Stimulated activated naive B cell treated with anti-CD40 and anti-IgM and Interleukin-4, amounts not matched to agents 10 μg/mL and 1 μg/mL and 100 μg/mL, for 72 hours (primary cell): ENCODE measurements at regions not wholly inside any gene's neighbourhood (a gene's known extent, or its start where the extent isn't known, plus 50 kb on each side); places are given as distances from the start of the nearest gene placed in this dataset.
A peak's percentile ranks its signal among the peaks of the same experiment; 100 is the strongest.

Experiments used
- ATAC-seq, 2 donors: fragments of 150-1000 bp; cut with Tn5 transposase; replicated peaks; 2 replicates each; pipeline ENCODE4 v1.10.0; 2021; ENCODE audit warnings: moderate library complexity in 1 of 2
- DNase-seq: peaks from one replicate; pipeline ENCODE4 v3.0.0; 2021
- H3K27ac Mint-ChIP-seq: one replicate; pipeline ENCODE4 v1.8.0; 2022; ENCODE audit warnings: mild to moderate bottlenecking, mixed read lengths
- H3K27me3 Mint-ChIP-seq, 2 donors: one replicate each; pipeline ENCODE4 v1.8.0; 2022; ENCODE audit warnings: mixed read lengths in 2 of 2
- H3K36me3 Mint-ChIP-seq, 2 donors: one replicate each; pipeline ENCODE4 v1.8.0; 2022; ENCODE audit warnings: mixed read lengths in 2 of 2, mild to moderate bottlenecking in 1 of 2
- H3K4me1 Mint-ChIP-seq, 2 donors: one replicate each; pipeline ENCODE4 v1.8.0; 2022; ENCODE audit warnings: mixed read lengths in 2 of 2, mild to moderate bottlenecking in 1 of 2
- H3K4me3 Mint-ChIP-seq, 2 donors: one replicate each; pipeline ENCODE4 v1.8.0; 2022; ENCODE audit warnings: mild to moderate bottlenecking in 2 of 2, mixed read lengths in 2 of 2, moderate library complexity in 1 of 2
- H3K9me3 Mint-ChIP-seq, 2 donors: one replicate each; pipeline ENCODE4 v1.8.0; 2022; ENCODE audit warnings: mixed read lengths in 2 of 2, mild to moderate bottlenecking in 1 of 2

GRCh38 chr12:102570256-102570655 lies 89.9 kb upstream of the IGF1 start:
- H3K27ac Mint-ChIP-seq: no peak overlapping the region
- H3K4me3 Mint-ChIP-seq: no peak overlapping the region
- no peaks in the 10 kb centered on the region for H3K36me3 Mint-ChIP-seq
- no peaks in the 10 kb centered on the region for H3K4me1 Mint-ChIP-seq
- H3K27me3 Mint-ChIP-seq: peaks cover 0 to 5% of the 10 kb centered on the region in 2 donors
- ATAC-seq (no peak), DNase-seq (no peak)
- H3K9me3 Mint-ChIP-seq: peaks cover 5 to 6% of the 10 kb centered on the region in 2 donors

DNA sequence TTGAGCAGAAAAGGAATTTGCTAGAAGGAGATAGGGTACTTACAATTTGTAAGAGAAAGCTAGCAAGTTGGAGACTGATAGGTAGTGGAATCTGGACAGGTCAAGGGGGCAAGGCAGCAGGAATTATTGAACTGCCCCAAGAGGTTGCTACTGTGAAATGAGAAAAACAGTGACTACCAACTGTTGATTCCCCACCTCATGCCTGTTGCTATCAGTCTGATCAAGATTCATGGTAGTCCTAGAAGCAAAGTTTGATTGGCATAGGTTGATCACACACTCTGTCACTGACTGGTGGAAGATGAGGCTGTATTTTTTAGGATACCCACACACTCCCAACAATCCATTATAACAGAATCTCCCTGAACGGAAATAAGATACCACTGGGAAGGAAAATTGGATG lies 89.4 kb upstream of the IGF1 start:
- DNase-seq: no peak
- ATAC-seq: no peak
- no peaks in the 10 kb centered on the region for H3K4me1 Mint-ChIP-seq
- no peak overlapping the region for H3K4me3 Mint-ChIP-seq
- H3K36me3 Mint-ChIP-seq: no peaks in the 10 kb centered on the region
- no peak overlapping the region for H3K27ac Mint-ChIP-seq
- peaks cover 0 to 5% of the 10 kb centered on the region in 2 donors for H3K27me3 Mint-ChIP-seq
- peaks cover 6 to 10% of the 10 kb centered on the region in 2 donors for H3K9me3 Mint-ChIP-seq

DNA sequence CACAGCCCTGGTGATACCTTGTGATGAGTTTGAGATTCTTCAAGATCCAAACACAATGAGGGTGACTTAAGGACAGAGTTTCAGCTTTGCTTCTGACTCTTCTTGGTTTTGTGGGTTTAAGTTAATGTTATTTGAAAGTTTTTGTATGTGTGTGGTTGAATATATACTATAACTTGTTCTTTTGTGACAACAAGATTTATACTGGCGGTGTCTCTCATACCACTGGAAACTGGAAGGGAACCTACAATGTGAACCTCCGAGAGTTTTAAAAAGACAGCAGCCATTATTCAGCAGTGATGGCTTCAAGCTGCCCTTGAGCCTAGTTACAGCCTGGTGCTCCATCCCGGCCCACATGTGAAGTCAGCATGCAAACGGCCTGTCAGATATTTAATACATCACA lies 87.9 kb upstream of the IGF1 start:
- DNase-seq (no peak), ATAC-seq (no peak)
- H3K4me1 Mint-ChIP-seq: no peaks in the 10 kb centered on the region
- H3K9me3 Mint-ChIP-seq: peaks cover 6 to 10% of the 10 kb centered on the region in 2 donors
- peaks cover 0 to 3% of the 10 kb centered on the region in 2 donors for H3K27me3 Mint-ChIP-seq
- H3K27ac Mint-ChIP-seq: no peak overlapping the region
- no peak overlapping the region for H3K4me3 Mint-ChIP-seq
- no peaks in the 10 kb centered on the region for H3K36me3 Mint-ChIP-seq

DNA sequence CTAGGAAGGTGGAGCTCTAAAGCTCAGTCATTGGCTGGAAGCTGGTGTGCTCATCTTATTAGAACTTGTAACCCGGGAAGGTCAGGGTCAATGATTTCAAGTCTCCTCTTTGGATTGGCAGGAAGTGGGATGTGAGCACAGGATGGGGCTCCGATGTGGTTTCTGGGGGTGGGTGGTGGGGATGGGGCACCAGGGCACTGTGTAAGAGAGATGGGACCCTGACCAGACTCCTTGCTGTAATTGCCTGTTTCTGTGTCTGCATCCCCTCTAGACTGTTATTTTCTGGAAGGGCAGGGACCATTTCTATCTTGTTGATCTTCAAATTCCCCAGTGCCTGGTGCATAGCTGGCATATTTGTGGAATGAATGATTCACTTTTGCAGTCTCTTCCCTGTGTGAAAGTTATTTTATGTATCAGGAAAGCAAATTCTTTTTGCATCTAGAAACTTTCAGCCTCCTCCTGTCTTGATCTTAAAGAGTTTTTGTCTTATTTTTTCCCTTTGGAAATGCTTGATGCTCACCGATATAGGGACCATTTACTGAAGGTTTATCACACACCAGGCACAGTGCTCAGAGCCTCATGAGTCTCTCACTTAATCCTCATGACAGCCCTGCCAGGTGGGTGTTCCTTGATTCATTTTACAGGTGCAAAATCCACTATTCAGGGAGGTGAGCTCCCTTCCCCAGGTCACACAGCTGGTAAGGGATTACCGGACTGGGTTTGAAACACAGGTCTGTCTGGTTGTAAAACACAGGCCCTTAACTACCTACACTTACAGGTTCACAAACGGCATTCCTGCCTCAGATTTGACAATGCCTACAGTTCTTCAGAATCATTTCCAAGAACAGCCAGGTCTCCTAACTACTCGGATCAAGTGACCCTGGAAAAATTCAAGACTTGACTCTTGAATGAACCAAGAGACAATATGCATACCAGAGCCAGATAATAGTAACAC lies 86.9 kb upstream of the IGF1 start:
- Mint-ChIP-seq H3K27ac (no peak overlapping the region), H3K9me3 (peaks cover 6 to 10% of the 10 kb centered on the region in 2 donors), H3K4me1 (no peaks in the 10 kb centered on the region), H3K36me3 (no peaks in the 10 kb centered on the region), H3K27me3 (peaks cover 0 to 3% of the 10 kb centered on the region in 2 donors), H3K4me3 (no peak overlapping the region)
- DNase-seq: no peak
- no peak for ATAC-seq

- no peak overlapping the region for H3K27ac Mint-ChIP-seq
- H3K4me1 Mint-ChIP-seq: no peaks in the 10 kb centered on the region
- H3K27me3 Mint-ChIP-seq: peaks cover 0 to 3% of the 10 kb centered on the region in 2 donors
- ATAC-seq (no peak), DNase-seq (no peak)
- H3K9me3 Mint-ChIP-seq: peaks cover 6 to 10% of the 10 kb centered on the region in 2 donors
- no peak overlapping the region for H3K4me3 Mint-ChIP-seq
- H3K36me3 Mint-ChIP-seq: no peaks in the 10 kb centered on the region
Measured at GRCh38 chr12:102565555-102565954, 85.2 kb upstream of the IGF1 start.

DNA sequence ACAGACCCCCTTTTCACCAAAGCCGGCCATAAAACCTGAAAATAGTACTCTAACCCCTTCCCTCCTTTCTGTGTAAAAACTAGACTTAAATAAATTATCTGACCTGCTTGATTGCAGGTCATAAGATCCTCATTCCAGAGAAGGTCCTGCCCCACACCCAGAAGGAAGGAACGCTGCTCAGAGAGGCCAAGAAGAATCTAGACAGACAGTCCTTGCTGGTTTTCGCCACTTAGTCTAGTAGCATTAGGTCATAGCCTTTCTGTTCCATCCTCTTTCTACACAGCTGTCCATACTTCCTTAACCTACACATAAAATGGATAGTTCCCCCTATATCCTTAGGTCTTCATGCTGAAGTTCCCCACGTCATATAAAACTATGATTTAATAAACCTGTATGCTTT lies 83.7 kb upstream of the IGF1 start:
- Mint-ChIP-seq H3K27ac (no peak overlapping the region), H3K27me3 (peaks cover 0 to 9% of the 10 kb centered on the region in 2 donors), H3K4me1 (no peaks in the 10 kb centered on the region), H3K36me3 (no peaks in the 10 kb centered on the region), H3K9me3 (peaks cover 6 to 10% of the 10 kb centered on the region in 2 donors), H3K4me3 (no peak overlapping the region)
- no peak for ATAC-seq
- DNase-seq: no peak

- H3K4me1 Mint-ChIP-seq: no peaks in the 10 kb centered on the region
- H3K4me3 Mint-ChIP-seq: no peak overlapping the region
- H3K36me3 Mint-ChIP-seq: no peaks in the 10 kb centered on the region
- DNase-seq: no peak
- peaks cover 6 to 10% of the 10 kb centered on the region in 2 donors for H3K9me3 Mint-ChIP-seq
- H3K27me3 Mint-ChIP-seq: peaks cover 0 to 9% of the 10 kb centered on the region in 2 donors
- ATAC-seq: no peak
- no peak overlapping the region for H3K27ac Mint-ChIP-seq
Measured at GRCh38 chr12:102562836-102563425, 82.6 kb upstream of the IGF1 start.

GRCh38 chr12:102551186-102551585 lies 70.8 kb upstream of the IGF1 start:
- H3K9me3 Mint-ChIP-seq: no peaks in the 10 kb centered on the region
- no peaks in the 10 kb centered on the region for H3K36me3 Mint-ChIP-seq
- DNase-seq (no peak), ATAC-seq (no peak)
- peaks cover 5 to 14% of the 10 kb centered on the region in 2 donors for H3K27me3 Mint-ChIP-seq
- H3K4me3 Mint-ChIP-seq: no peak overlapping the region
- peaks cover 0 to 2% of the 10 kb centered on the region in 2 donors for H3K4me1 Mint-ChIP-seq
- no peak overlapping the region for H3K27ac Mint-ChIP-seq

GRCh38 chr12:102549691-102550090 lies 69.3 kb upstream of the IGF1 start:
- no peak overlapping the region for H3K27ac Mint-ChIP-seq
- H3K36me3 Mint-ChIP-seq: no peaks in the 10 kb centered on the region
- no peak overlapping the region for H3K4me3 Mint-ChIP-seq
- H3K9me3 Mint-ChIP-seq: no peaks in the 10 kb centered on the region
- DNase-seq: no peak
- peaks cover 8 to 14% of the 10 kb centered on the region in 2 donors for H3K27me3 Mint-ChIP-seq
- no peaks in the 10 kb centered on the region for H3K4me1 Mint-ChIP-seq
- ATAC-seq: no peak

DNA sequence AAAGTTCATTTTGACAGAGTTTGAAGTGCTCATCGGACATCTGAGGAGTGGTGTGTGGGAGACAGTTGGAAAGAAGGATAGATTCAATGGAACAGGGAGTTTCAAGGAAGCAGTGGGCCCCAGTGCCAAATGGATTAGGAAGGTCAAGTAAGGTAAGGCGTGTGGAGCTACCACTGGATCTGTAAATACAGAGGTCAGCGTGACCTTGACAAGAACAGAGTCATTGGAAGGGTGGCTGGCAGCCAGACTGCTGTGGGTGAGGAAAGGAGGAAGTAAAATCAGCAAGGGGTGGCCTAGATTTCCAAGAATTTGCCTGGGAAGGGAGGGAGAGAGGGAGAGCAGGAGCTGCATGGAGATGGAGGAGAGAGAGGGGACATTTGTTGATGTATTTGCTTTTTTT lies 68.2 kb upstream of the IGF1 start:
- ATAC-seq: no peak

GRCh38 chr12:102543494-102544485 lies 63.4 kb upstream of the IGF1 start:
- Mint-ChIP-seq H3K4me1 (no peaks in the 10 kb centered on the region), H3K27me3 (peaks cover 27 to 32% of the 10 kb centered on the region in 2 donors), H3K9me3 (no peaks in the 10 kb centered on the region), H3K4me3 (no peak overlapping the region), H3K27ac (peak overlapping the region; percentile 7), H3K36me3 (no peaks in the 10 kb centered on the region)
- ATAC-seq (peak; percentile 51 to 58), DNase-seq (peak; percentile 3)

More for the DNA sequence above, 68.2 kb upstream of the IGF1 start:
- DNase-seq: no peak
- H3K27ac Mint-ChIP-seq: no peak overlapping the region
- H3K27me3 Mint-ChIP-seq: peaks cover 13 to 14% of the 10 kb centered on the region in 2 donors
- no peaks in the 10 kb centered on the region for H3K36me3 Mint-ChIP-seq
- no peaks in the 10 kb centered on the region for H3K4me1 Mint-ChIP-seq
- H3K4me3 Mint-ChIP-seq: no peak overlapping the region
- no peaks in the 10 kb centered on the region for H3K9me3 Mint-ChIP-seq

DNA sequence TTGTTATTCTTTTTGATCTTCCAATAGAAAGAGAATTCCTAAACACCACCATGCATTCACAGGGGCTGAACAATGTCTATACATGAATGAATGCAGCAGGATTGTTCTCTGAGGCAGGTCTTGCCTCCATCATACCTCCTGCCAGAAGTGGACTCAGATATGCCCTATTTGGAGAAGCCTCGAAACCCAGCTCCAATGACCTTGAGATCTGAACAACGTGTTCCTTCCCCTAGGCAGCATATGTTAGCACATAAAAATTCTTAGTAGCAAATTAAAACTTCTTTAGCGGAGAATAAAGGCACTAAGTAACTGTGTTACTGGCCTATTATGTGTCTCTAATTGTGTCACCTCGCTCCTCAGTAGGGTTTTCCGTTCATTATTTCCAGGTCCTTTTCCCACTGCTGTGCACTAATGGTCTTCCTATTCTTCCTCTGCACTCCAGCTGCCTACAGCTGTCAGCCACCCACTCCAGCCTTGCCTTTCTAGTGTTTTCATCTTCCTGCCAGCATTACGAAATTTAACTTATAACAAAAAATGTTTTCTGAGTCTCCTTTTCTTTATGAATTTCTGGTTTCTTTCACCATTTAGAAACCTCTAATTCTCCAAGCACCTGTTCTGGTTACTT lies 62.6 kb upstream of the IGF1 start:
- ATAC-seq (no peak), DNase-seq (no peak)
- Mint-ChIP-seq H3K4me1 (no peaks in the 10 kb centered on the region), H3K9me3 (no peaks in the 10 kb centered on the region), H3K36me3 (no peaks in the 10 kb centered on the region), H3K4me3 (no peak overlapping the region), H3K27me3 (peaks cover 28 to 38% of the 10 kb centered on the region in 2 donors), H3K27ac (no peak overlapping the region)

- Mint-ChIP-seq H3K4me1 (no peaks in the 10 kb centered on the region), H3K4me3 (no peak overlapping the region), H3K36me3 (no peaks in the 10 kb centered on the region), H3K9me3 (no peaks in the 10 kb centered on the region), H3K27me3 (peaks cover 22 to 28% of the 10 kb centered on the region in 2 donors), H3K27ac (no peak overlapping the region)
- no peak for ATAC-seq
- no peak for DNase-seq
Measured at GRCh38 chr12:102540815-102541385, 60.5 kb upstream of the IGF1 start.
